OCI-LY3 (cell line): ENCODE measurements at regions not wholly inside any gene's neighbourhood (a gene's known extent, or its start where the extent isn't known, plus 50 kb on each side); places are given as distances from the start of the nearest gene placed in this dataset.

Source experiments
- H2AFZ ChIP-seq: fragments of 200-600, 300-600 bp; shearing (Covaris generic); 2 replicates; pipeline ENCODE4 v1.6.0; 2014; ENCODE audit warnings: antibody characterized with exemption, low read depth, low read length
- H3K27ac ChIP-seq: fragments of 200-600, 300-600 bp; sonication (generic); 2 replicates; pipeline ENCODE4 v1.5.1; 2014; ENCODE audit warnings: mild to moderate bottlenecking, low read length, moderate library complexity, mixed read lengths
- H3K27me3 ChIP-seq: fragments of 200-600, 300-600 bp; sonication (generic); 2 replicates; pipeline ENCODE4 v1.6.1; 2014; ENCODE audit warnings: low read depth, low read length, mixed read lengths
- H3K36me3 ChIP-seq: fragments of 200-600, 300-600 bp; sonication (generic); replicated peaks from 2 replicates; pipeline ENCODE3; 2014; ENCODE audit warnings: low read depth, low read length, mixed read lengths
- H3K4me1 ChIP-seq: fragments of 300-600, 200-600 bp; sonication (generic); 2 replicates; pipeline ENCODE4 v1.6.1; 2014; ENCODE audit warnings: low read length, mixed read lengths
- H3K4me2 ChIP-seq: fragments of 200-600, 300-600 bp; sonication (generic); 2 replicates; pipeline ENCODE4 v1.6.1; 2014; ENCODE audit warnings: low read length, mixed read lengths
- H3K4me3 ChIP-seq: fragments of 300-600, 200-600 bp; sonication (generic); 2 replicates; pipeline ENCODE4 v1.5.1; 2014; ENCODE audit warnings: antibody characterized with exemption, mild to moderate bottlenecking, low read length, moderate library complexity
- H3K79me2 ChIP-seq: fragments of 300-600, 200-600 bp; shearing (Covaris generic); 2 replicates; pipeline ENCODE4 v1.6.1; 2014; ENCODE audit warnings: mild to moderate bottlenecking, low read length, mixed read lengths
- H3K9ac ChIP-seq: fragments of 300-600, 200-600 bp; shearing (Covaris generic); 2 replicates; pipeline ENCODE4 v1.6.0; 2014; ENCODE audit warnings: mild to moderate bottlenecking, low read length, moderate library complexity
- H3K9me3 ChIP-seq: fragments of 200-600, 300-600 bp; shearing (Covaris generic); 2 replicates; pipeline ENCODE4 v1.6.1; 2014; ENCODE audit warnings: low read length, mixed read lengths; ENCODE audit not compliant: insufficient read depth
- H4K20me1 ChIP-seq: fragments of 200-600, 300-600 bp; sonication (generic); 2 replicates; pipeline ENCODE4 v1.6.1; 2016; ENCODE audit warnings: low read length, mixed read lengths; ENCODE audit not compliant: insufficient read depth
- EZH2phosphoT487 ChIP-seq: fragments of 200-600 bp; shearing (Covaris generic); IDR thresholded peaks from 2 replicates; pipeline ENCODE4 v1.6.1; 2018; ENCODE audit warnings: antibody characterized with exemption, mixed run types, low read depth
- TF ChIP-seq, protein P1 (sequence below): fragments of 200-600, 300-600 bp; sonication (generic); IDR thresholded peaks from 2 replicates; pipeline ENCODE4 v1.5.1; 2014; ENCODE audit warnings: antibody characterized with exemption, low read length, low read depth

GRCh38 chr4:14910411-14910810, 91.9 kb upstream of the CPEB2 start:
- Histone ChIP-seq H3K27ac (no peak overlapping the region), H3K36me3 (no peaks in the 10 kb centered on the region), H3K9ac (no peak overlapping the region), H3K4me3 (no peak overlapping the region), H3K27me3 (no peaks in the 10 kb centered on the region), H3K4me2 (no peak overlapping the region), H3K9me3 (no peaks in the 10 kb centered on the region), H3K4me1 (peaks cover 3% of the 10 kb centered on the region), H2AFZ (no peak overlapping the region), H3K79me2 (no peaks in the 10 kb centered on the region), H4K20me1 (no peaks in the 10 kb centered on the region)
- TF ChIP-seq, protein P1, sequence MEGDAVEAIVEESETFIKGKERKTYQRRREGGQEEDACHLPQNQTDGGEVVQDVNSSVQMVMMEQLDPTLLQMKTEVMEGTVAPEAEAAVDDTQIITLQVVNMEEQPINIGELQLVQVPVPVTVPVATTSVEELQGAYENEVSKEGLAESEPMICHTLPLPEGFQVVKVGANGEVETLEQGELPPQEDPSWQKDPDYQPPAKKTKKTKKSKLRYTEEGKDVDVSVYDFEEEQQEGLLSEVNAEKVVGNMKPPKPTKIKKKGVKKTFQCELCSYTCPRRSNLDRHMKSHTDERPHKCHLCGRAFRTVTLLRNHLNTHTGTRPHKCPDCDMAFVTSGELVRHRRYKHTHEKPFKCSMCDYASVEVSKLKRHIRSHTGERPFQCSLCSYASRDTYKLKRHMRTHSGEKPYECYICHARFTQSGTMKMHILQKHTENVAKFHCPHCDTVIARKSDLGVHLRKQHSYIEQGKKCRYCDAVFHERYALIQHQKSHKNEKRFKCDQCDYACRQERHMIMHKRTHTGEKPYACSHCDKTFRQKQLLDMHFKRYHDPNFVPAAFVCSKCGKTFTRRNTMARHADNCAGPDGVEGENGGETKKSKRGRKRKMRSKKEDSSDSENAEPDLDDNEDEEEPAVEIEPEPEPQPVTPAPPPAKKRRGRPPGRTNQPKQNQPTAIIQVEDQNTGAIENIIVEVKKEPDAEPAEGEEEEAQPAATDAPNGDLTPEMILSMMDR: no peak
- no peak for TF ChIP-seq EZH2phosphoT487

GRCh38 chr4:14912426-14912825, 89.9 kb upstream of the CPEB2 start:
- Histone ChIP-seq H3K27ac (no peak overlapping the region), H3K4me3 (no peak overlapping the region), H4K20me1 (no peaks in the 10 kb centered on the region), H3K4me2 (no peak overlapping the region), H2AFZ (no peak overlapping the region), H3K79me2 (no peaks in the 10 kb centered on the region), H3K9ac (no peak overlapping the region), H3K27me3 (no peaks in the 10 kb centered on the region), H3K4me1 (no peaks in the 10 kb centered on the region), H3K9me3 (no peaks in the 10 kb centered on the region), H3K36me3 (no peaks in the 10 kb centered on the region)
- TF ChIP-seq EZH2phosphoT487: no peak
- TF ChIP-seq, protein P1: no peak

DNA sequence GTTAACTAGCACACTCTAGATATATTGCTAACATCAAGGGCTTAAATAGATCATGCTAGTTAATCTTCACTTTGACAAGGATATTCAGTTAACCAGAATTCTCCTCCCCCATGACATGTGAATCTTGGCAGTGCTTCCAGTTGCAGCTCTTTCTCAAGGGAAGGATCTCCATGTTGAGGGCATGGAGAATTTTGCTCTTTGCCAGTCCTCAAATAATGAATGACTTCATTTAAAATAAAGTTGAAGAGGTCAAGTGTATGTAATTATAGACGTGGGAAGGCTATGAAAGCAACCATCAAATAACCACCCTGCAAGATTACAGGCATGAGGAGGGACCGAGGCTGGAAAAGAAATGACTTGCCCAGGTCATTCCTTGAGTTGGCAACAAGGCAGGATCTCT, 87.3 kb upstream of the CPEB2 start:
- Histone ChIP-seq H3K27me3 (no peaks in the 10 kb centered on the region), H3K4me2 (no peak overlapping the region), H3K4me3 (no peak overlapping the region), H3K4me1 (no peaks in the 10 kb centered on the region), H3K9ac (no peak overlapping the region), H3K36me3 (no peaks in the 10 kb centered on the region), H2AFZ (no peak overlapping the region), H3K9me3 (no peaks in the 10 kb centered on the region), H3K79me2 (no peaks in the 10 kb centered on the region), H4K20me1 (no peaks in the 10 kb centered on the region), H3K27ac (no peak overlapping the region)
- TF ChIP-seq EZH2phosphoT487: no peak
- TF ChIP-seq, protein P1: no peak

DNA sequence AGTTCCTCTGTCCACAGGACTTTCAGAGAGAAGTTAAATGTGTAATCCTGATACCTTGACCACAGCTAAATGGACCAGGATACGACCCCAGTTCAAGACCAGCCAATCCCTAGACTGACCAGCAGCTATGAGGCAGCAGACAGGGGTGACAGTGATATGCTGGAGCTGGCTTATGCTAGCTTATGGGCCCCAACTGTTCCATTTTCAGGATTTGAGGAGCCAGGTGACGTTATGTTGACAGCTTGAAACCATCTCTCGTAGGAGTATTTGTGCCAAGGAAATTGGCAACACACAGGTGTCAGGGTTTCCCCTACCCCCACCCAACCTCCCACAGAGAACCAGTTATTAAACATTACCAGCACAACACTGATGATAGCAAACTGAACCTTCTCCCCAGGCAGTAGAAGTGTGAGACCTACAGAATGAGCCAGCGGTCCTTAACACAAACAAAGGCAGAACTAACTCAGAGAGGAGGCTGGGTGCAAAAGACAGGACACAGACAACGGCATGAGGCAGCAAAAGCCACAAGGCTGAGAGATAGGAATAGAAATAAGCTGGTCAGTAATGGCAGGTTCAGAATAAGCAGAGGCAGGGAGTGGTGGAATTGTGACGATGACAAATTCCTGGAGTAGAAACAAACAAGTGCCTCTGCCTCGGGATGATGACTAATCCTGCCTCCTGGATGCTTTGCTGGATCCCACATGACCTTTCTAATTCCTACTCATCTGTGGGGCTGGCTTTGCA, 85.6 kb upstream of the CPEB2 start:
- TF ChIP-seq EZH2phosphoT487: no peak
- TF ChIP-seq, protein P1: no peak
- Histone ChIP-seq H3K4me3 (no peak overlapping the region), H2AFZ (peak overlapping the region; percentile 33; the same call in 1 of the 2 replicates), H3K4me1 (no peaks in the 10 kb centered on the region), H3K9me3 (no peaks in the 10 kb centered on the region), H3K27me3 (no peaks in the 10 kb centered on the region), H3K79me2 (no peaks in the 10 kb centered on the region), H3K27ac (no peak overlapping the region), H4K20me1 (no peaks in the 10 kb centered on the region), H3K4me2 (no peak overlapping the region), H3K36me3 (no peaks in the 10 kb centered on the region), H3K9ac (no peak overlapping the region)
